ENCODE measurements at regions not wholly inside any gene's neighbourhood (a gene's known extent, or its start where the extent isn't known, plus 50 kb on each side); places are given as distances from the start of the nearest gene placed in this dataset.
"Not testable (repeated sequence)": the region's sequence is repeated elsewhere in the genome, so short reads cannot be mapped to it uniquely, and the experiment has no call there.

GRCh38 chr7:32759859-32760258 is 131.7 kb downstream of the KBTBD2 start:
- TF ChIP-seq RARB (CRISPR knock-in tag; IDR thresholded peaks at IDR 0.05); CSRNP3 (CRISPR knock-in tag; IDR thresholded peaks at IDR 0.05); CREB5 (CRISPR knock-in tag; IDR thresholded peaks at IDR 0.05; ENCODE audit: low read depth); OSR1 (CRISPR knock-in tag; IDR thresholded peaks at IDR 0.05); ZFP30 (CRISPR knock-in tag; IDR thresholded peaks at IDR 0.05); TOX (CRISPR knock-in tag; IDR thresholded peaks at IDR 0.05; ENCODE audit: borderline replicate concordance); ISL1 (CRISPR knock-in tag; IDR thresholded peaks at IDR 0.05); PATZ1 (CRISPR knock-in tag; IDR thresholded peaks at IDR 0.05; ENCODE audit: borderline replicate concordance); GLIS3 (CRISPR knock-in tag; IDR thresholded peaks at IDR 0.05); ARNTL (CRISPR knock-in tag; IDR thresholded peaks at IDR 0.05; ENCODE audit: borderline replicate concordance, low read depth); ZFP3 (CRISPR knock-in tag; IDR thresholded peaks at IDR 0.05); CSDC2 (CRISPR knock-in tag; IDR thresholded peaks at IDR 0.05): not testable (repeated sequence)
